GM19455 (cell line): ENCODE measurements at regions not wholly inside any gene's neighbourhood (a gene's known extent, or its start where the extent isn't known, plus 50 kb on each side); places are given as distances from the start of the nearest gene placed in this dataset.

Experiments used
- ATAC-seq: cut with Tn5 transposase; IDR thresholded peaks from one replicate; pipeline ENCODE4 v1.9.1; 2021; ENCODE audit not compliant: unreplicated experiment

DNA sequence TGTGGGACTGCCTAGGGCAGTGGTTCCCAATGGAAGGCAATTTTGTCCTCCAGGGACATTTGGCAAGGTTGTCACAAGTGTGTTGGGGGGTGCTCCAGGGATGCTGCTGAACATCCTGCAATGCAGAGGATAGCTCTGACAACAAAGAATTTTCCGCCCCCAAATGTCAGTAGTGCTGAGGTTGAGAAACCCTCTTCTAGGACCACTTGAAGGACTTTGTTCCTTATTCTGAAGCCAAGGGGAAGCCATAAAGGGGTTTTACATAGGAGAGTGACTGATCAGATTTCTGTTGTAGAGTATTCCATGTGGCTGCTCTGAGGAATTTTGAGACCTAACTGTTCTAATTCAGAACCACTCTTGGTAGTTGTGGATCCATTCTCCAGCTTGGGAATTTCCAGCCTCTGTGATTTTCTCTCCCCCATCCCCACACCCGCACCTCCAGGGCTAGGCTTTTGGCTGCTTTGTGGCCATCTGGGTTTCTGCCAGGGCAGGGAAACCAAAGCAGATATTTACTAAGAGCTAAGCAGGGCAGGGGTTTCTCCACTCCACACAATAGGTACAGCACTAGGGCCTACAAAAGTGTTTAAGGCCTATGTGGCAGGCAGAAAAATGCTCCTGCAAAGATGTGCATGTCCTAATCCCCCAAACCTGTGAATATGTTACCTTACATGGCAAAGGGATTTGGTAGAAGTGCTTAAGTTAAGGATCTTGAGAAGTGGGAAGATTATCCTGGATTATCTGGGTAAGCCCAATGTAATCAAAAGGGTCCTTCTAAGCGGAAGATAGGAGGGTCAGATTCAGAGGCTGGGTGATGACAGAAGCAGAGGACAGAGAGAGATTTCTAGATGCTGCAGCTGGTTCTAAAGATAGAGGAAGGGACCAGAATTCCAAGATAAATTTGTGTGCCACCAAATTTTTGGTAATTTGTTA, 135.4 kb downstream of the TMEM17 start:
- ATAC-seq: no peak

DNA sequence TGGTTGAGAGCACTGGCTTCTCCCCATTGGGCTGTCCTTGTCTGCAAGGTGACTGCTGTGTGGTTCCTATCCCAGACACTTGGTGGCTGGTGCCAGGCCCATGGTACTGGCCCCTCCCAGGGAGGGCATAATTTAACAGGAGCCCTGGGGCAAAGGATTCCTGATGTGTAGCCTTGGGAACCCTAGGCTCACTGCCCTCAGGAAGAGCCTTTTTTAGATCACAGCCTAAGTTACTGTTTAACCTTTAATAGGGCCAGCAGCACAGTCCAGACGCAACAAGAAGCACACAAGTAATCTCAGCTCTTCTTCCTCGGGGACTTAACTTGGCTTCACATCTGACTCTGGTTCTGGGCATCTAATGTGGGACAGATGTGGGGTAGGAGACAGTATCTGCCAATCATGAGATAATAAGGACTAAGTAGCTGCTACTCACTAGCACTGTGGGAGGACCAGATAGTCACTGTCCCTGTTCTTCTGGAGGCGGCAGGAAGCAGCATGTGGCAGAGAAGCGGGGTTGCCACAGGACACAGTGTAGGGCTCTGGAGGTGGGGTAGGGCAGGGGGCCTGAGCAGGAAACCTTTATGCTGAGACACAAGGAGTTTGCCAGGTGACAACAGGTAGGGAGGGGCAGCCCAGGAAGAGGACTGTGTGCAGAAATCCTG, 136.3 kb downstream of the TMEM17 start:
- no peak for ATAC-seq

GRCh38 chr2:62364791-62365528, 141.0 kb downstream of the TMEM17 start:
- no peak for ATAC-seq

DNA sequence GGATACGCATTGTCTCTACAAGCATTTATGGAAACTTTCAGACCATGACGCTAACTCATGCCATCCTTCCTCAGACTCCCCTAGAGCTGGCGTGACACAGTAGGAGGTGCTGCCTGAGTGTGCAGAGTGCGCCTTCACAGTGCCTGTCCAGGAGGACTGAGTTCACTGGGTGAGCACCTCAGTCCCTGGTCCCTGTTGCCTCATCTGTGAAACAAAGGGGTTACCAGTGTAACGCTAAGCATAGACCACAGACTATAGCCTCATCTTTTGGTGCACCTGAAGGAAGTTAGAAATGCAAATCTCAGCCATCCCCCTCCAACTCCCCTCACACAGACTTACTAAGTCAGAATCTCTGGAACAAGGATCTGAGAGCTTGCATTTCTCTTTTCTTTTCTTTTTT, 142.8 kb downstream of the TMEM17 start:
- peak; percentile 81 for ATAC-seq

GRCh38 chr2:62362561-62362960, 143.4 kb downstream of the TMEM17 start:
- peak; percentile 36 for ATAC-seq

- ATAC-seq: no peak
Observed at GRCh38 chr2:62361964-62362363, 144.0 kb downstream of the TMEM17 start.

GRCh38 chr2:62354771-62355561, 151.0 kb downstream of the TMEM17 start:
- no peak for ATAC-seq

GRCh38 chr2:62352031-62352430, 154.0 kb downstream of the TMEM17 start:
- ATAC-seq: no peak

DNA sequence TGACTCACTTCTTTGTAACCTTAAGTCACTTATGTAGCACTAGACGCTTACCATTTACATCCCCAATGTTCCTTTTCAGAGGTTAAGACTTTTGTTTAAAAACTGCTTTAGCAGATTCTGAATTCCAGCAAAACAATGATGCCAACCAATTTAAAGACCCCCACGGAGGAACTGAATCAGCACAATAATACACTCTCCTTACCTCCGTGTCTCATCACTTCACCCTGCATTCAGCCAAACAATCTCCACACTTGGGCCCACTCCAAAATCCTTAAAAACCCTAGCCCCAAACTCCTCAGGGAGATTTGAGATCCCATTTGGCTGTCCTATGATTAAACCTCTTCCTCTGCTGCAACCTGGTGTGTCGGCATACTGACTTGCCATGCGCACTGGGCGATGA, 153.9 kb downstream of the B3GNT2 start:
- no peak for ATAC-seq

- ATAC-seq: no peak
Observed at GRCh38 chr2:62348700-62349099, 152.8 kb downstream of the B3GNT2 start.

DNA sequence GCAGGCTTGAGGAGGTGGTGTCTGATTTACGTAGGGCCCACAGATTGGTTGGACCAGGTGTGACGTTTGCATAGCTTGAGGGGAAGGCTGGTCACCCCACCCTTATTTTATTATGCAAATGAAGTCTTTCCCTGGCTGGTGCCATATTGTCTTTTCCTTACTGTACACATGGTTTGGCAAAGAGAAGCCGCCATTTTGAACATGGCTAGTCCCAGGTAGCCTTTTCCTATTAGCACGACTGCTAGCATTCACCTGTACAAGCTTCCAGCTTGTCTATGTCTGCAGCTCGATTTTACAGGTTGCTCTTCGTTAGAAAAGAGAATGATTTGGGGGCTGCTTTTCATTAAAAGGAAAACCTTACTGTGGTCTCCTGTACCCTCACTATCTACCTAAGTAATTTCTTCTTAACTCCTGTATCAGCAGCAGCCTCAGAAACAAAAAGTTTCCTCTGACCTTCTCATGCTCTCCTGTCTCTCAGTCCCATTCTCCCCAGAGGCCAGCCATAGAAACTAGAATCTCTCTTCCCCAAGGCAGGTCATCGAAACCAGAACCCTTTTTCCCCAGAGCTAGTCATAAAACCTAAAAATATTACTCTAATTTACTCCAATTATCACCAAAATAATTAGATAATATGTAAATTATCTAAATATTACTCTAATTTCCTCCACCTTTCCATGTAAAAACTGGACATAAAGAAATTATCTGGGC, 151.8 kb downstream of the B3GNT2 start:
- no peak for ATAC-seq

GRCh38 chr2:62344472-62344871, 148.6 kb downstream of the B3GNT2 start:
- no peak for ATAC-seq

DNA sequence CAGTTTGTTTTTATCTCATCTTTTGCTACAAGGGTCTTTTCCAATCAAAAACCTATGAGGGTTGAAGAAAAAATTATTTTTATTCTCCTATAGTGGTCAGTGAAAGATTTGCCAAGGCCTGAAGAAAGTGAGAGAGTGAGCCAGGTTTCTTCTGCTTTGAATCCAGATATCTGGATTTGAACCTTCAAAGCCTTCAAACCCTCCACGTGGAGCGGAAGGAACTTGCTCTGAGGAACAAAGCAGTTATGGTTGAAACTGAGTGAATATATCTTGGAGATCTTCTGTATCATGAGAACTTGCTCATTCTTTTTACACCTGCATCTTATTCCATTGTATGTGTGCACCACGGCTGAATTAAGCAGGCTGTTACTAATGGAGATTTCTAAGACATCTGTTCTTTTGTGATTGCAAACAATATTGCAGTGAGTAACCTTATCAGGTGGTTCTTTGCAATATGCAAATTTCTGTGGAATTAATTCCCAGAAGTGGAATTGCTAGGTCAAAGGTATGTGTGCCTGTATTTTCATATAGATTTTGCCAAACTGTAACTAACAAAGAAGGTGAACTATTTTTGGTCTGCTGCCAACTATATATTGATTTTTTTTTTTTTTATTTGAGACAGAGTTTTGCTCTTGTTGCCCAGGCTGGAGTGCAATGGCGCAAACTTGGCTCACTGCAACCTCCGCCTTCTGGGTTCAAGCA, 147.9 kb downstream of the B3GNT2 start:
- ATAC-seq: no peak

- ATAC-seq: no peak
Observed at GRCh38 chr2:62343206-62343605, 147.3 kb downstream of the B3GNT2 start.

GRCh38 chr2:62340994-62341484, 145.1 kb downstream of the B3GNT2 start:
- ATAC-seq: peak; percentile 60

DNA sequence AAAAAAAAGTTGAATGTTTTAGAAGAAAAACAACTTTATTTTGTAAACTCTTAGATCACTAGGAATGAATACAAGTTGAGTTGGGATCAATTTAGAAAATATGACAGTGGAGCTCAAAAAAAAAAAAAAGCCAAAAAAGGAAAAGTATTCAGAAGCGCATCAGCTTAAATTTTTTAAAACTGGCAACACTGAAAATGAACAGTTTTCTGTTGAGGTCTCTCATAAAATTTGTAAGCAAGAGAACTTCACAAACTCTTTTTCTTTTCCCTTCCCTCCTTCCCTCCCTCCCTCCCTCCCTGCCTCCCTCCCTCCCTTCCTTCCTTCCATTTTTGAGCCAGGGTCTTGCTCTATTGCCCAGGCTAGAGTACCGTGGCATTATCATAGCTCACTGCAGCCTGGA, 143.9 kb downstream of the B3GNT2 start:
- ATAC-seq: no peak

- ATAC-seq: no peak
Observed at GRCh38 chr2:62339413-62339812, 143.5 kb downstream of the B3GNT2 start.

DNA sequence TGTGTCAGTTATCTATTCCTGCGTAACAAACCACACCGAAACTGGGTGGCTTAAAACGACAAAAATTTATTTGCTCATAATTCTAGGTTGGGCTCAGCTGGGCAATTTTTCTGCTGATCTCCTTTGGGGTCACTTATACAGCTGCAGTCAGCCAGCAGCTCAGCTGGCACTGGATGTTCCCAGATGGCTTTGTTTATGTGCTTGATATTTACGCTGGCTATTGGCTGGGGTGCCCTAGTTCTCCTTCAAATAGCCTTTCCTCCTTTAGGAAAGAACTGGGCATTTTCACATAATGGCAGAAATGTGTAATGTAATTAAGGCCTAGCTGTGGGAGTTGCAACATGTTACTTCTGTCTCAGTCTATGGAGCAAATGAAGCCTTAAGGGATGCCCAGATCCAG, 142.2 kb downstream of the B3GNT2 start:
- ATAC-seq: no peak

GRCh38 chr2:62337403-62337802, 141.5 kb downstream of the B3GNT2 start:
- ATAC-seq: no peak
